Fibroblast of mammary gland (primary cell): ENCODE measurements at regions not wholly inside any gene's neighbourhood (a gene's known extent, or its start where the extent isn't known, plus 50 kb on each side); places are given as distances from the start of the nearest gene placed in this dataset.

Source experiments
- DNase-seq: peaks from one replicate; pipeline ENCODE4 v3.0.0-alpha.2; 2010; ENCODE audit warnings: low read depth
- H3K4me3 ChIP-seq: 2 replicates; pipeline ENCODE4 v1.5.1; 2011; ENCODE audit warnings: low read depth, mild to moderate bottlenecking, low read length, moderate library complexity; ENCODE audit not compliant: control insufficient read depth
- CTCF ChIP-seq: conservative IDR thresholded peaks from 2 replicates; pipeline ENCODE4 v1.5.1; 2011; ENCODE audit warnings: low read depth, low read length, inconsistent platforms; ENCODE audit not compliant: control insufficient read depth, insufficient read depth

GRCh38 chr4:81966676-81967075, 407.1 kb downstream of the HNRNPD start:
- H3K4me3 ChIP-seq = no peak overlapping the region
- no peak for DNase-seq
- no peak for TF ChIP-seq CTCF

- no peak for DNase-seq
- TF ChIP-seq CTCF = no peak
- H3K4me3 ChIP-seq = no peak overlapping the region
Measured at GRCh38 chr4:81965911-81966310, 407.9 kb downstream of the HNRNPD start.

GRCh38 chr4:81965454-81965853, 408.3 kb downstream of the HNRNPD start:
- TF ChIP-seq CTCF = no peak
- DNase-seq = no peak
- H3K4me3 ChIP-seq = no peak overlapping the region

- no peak for DNase-seq
- no peak for TF ChIP-seq CTCF
- H3K4me3 ChIP-seq = no peak overlapping the region
Measured at GRCh38 chr4:81963763-81964020, 410.1 kb downstream of the HNRNPD start.

- TF ChIP-seq CTCF = no peak
- H3K4me3 ChIP-seq = no peak overlapping the region
- no peak for DNase-seq
Measured at GRCh38 chr4:81963015-81963762, 410.6 kb downstream of the HNRNPD start.

- TF ChIP-seq CTCF = no peak
- no peak for DNase-seq
- H3K4me3 ChIP-seq = no peak overlapping the region
Measured at GRCh38 chr4:81960961-81961360, 412.8 kb downstream of the HNRNPD start.

GRCh38 chr4:81954271-81954670, 419.5 kb downstream of the HNRNPD start:
- TF ChIP-seq CTCF = no peak
- H3K4me3 ChIP-seq = no peak overlapping the region
- DNase-seq = no peak
